H9 (cell line): ENCODE measurements at regions not wholly inside any gene's neighbourhood (a gene's known extent, or its start where the extent isn't known, plus 50 kb on each side); places are given as distances from the start of the nearest gene placed in this dataset.

Experiments used
- DNase-seq: peaks from one replicate; pipeline ENCODE4 v3.0.0-alpha.2; 2017
- H2AFZ ChIP-seq: one replicate; pipeline ENCODE4 v1.6.1; 2013; ENCODE audit warnings: mild to moderate bottlenecking, low read length, control low read depth, moderate library complexity
- H2AK5ac ChIP-seq: 2 replicates; pipeline ENCODE4 v1.6.1; 2013; ENCODE audit warnings: low read length, control low read depth, mixed read lengths; ENCODE audit not compliant: insufficient read length
- H2BK120ac ChIP-seq: one replicate; pipeline ENCODE4 v1.6.1; 2013; ENCODE audit warnings: low read depth, mild to moderate bottlenecking, low read length, control low read depth, inconsistent platforms; ENCODE audit not compliant: poor library complexity, severe bottlenecking
- H2BK12ac ChIP-seq: 2 replicates; pipeline ENCODE4 v1.6.1; 2013; ENCODE audit warnings: low read length, control low read depth, mixed read lengths, low read depth; ENCODE audit not compliant: insufficient read length
- H2BK15ac ChIP-seq: 2 replicates; pipeline ENCODE4 v1.6.1; 2013; ENCODE audit warnings: low read depth, low read length, control low read depth
- H2BK20ac ChIP-seq: one replicate; pipeline ENCODE4 v1.6.1; 2013; ENCODE audit warnings: low read depth, mild to moderate bottlenecking, low read length, control low read depth, inconsistent platforms; ENCODE audit not compliant: poor library complexity, severe bottlenecking
- H2BK5ac ChIP-seq: 2 replicates; pipeline ENCODE4 v1.6.1; 2013; ENCODE audit warnings: low read length, control low read depth, mixed read lengths; ENCODE audit not compliant: insufficient read length
- H3K14ac ChIP-seq: 2 replicates; pipeline ENCODE4 v1.6.1; 2013; ENCODE audit warnings: low read length, control low read depth; ENCODE audit not compliant: insufficient read depth
- H3K18ac ChIP-seq: 2 replicates; pipeline ENCODE4 v1.6.1; 2013; ENCODE audit warnings: low read depth, mild to moderate bottlenecking, mixed read lengths, low read length, control low read depth; ENCODE audit not compliant: insufficient read length
- H3K23ac ChIP-seq: 2 replicates; pipeline ENCODE4 v1.6.1; 2013; ENCODE audit warnings: low read length, control low read depth, mixed read lengths, low read depth; ENCODE audit not compliant: insufficient read length
- H3K23me2 ChIP-seq: 2 replicates; pipeline ENCODE4 v1.6.1; 2013; ENCODE audit warnings: low read depth, mild to moderate bottlenecking, mixed read lengths, low read length, control low read depth; ENCODE audit not compliant: insufficient read length, poor library complexity, severe bottlenecking
- H3K27ac ChIP-seq: 2 replicates; pipeline ENCODE4 v1.5.1; 2013; ENCODE audit warnings: low read length, control low read depth, mixed read lengths, low read depth; ENCODE audit not compliant: insufficient read length
- H3K27me3 ChIP-seq: 2 replicates; pipeline ENCODE4 v1.6.1; 2013; ENCODE audit warnings: low read length, control low read depth, inconsistent platforms; ENCODE audit not compliant: insufficient read depth
- H3K4ac ChIP-seq: 2 replicates; pipeline ENCODE4 v1.6.1; 2013; ENCODE audit warnings: low read depth, mild to moderate bottlenecking, control low read depth, inconsistent platforms, low read length, moderate library complexity
- H3K4me1 ChIP-seq: 2 replicates; pipeline ENCODE4 v1.6.1; 2013; ENCODE audit warnings: low read length, control low read depth, inconsistent platforms; ENCODE audit not compliant: insufficient read depth
- H3K4me2 ChIP-seq: 2 replicates; pipeline ENCODE4 v1.6.1; 2013; ENCODE audit warnings: low read length, control low read depth, mixed read lengths; ENCODE audit not compliant: insufficient read length, insufficient read depth
- H3K56ac ChIP-seq: 2 replicates; pipeline ENCODE4 v1.6.1; 2013; ENCODE audit warnings: low read depth, mild to moderate bottlenecking, mixed read lengths, low read length, control low read depth; ENCODE audit not compliant: insufficient read length
- H3K79me1 ChIP-seq: 2 replicates; pipeline ENCODE4 v1.6.1; 2013; ENCODE audit warnings: low read depth, mild to moderate bottlenecking, moderate library complexity, low read length, control low read depth, inconsistent platforms; ENCODE audit not compliant: insufficient read depth, poor library complexity, severe bottlenecking
- H3K79me2 ChIP-seq: 2 replicates; pipeline ENCODE4 v1.6.1; 2013; ENCODE audit warnings: low read length, control low read depth, inconsistent platforms; ENCODE audit not compliant: insufficient read depth
- H3K9ac ChIP-seq: 2 replicates; pipeline ENCODE4 v1.6.1; 2013; ENCODE audit warnings: low read length, control low read depth, mixed read lengths; ENCODE audit not compliant: insufficient read length; ENCODE audit errors: extremely low read depth
- H3K9me3 ChIP-seq: one replicate; pipeline ENCODE4 v1.6.1; 2013; ENCODE audit warnings: low read depth, low read length, inconsistent platforms; ENCODE audit not compliant: control insufficient read depth
- H3T11ph ChIP-seq: one replicate; pipeline ENCODE4 v1.6.1; 2013; ENCODE audit warnings: mild to moderate bottlenecking, low read length, control low read depth, inconsistent platforms
- H4K20me1 ChIP-seq: one replicate; pipeline ENCODE4 v1.6.1; 2013; ENCODE audit not compliant: control insufficient read depth, insufficient read length, insufficient read depth
- H4K5ac ChIP-seq: 2 replicates; pipeline ENCODE4 v1.6.1; 2013; ENCODE audit warnings: low read depth, mild to moderate bottlenecking, mixed read lengths, low read length, control low read depth; ENCODE audit not compliant: insufficient read length
- H4K8ac ChIP-seq: replicated peaks from 2 replicates; pipeline ENCODE4 v1.6.1; 2013; ENCODE audit warnings: low read length, control low read depth, mixed read lengths, low read depth; ENCODE audit not compliant: insufficient read length
- H4K91ac ChIP-seq: 2 replicates; pipeline ENCODE4 v1.6.1; 2013; ENCODE audit warnings: low read depth, mild to moderate bottlenecking, moderate library complexity, mixed read lengths, low read length, control low read depth; ENCODE audit not compliant: insufficient read length
- H3K27ac Mint-ChIP-seq, 3 experiments: 2 replicates in 2 of 3; 3 replicates in 1 of 3; pipeline ENCODE4 v1.8.0; 2020 to 2021; ENCODE audit warnings: mixed read lengths in 3 of 3, mild to moderate bottlenecking in 1 of 3, moderate library complexity in 1 of 3
- H3K27me3 Mint-ChIP-seq: 2 replicates; pipeline ENCODE4 v1.8.0; 2021; ENCODE audit warnings: low read depth, mild to moderate bottlenecking, moderate library complexity, mixed read lengths
- H3K36me3 Mint-ChIP-seq, 3 experiments: 2 replicates in 2 of 3; 3 replicates in 1 of 3; pipeline ENCODE4 v1.8.0; 2020 to 2021; ENCODE audit warnings: low read depth in 3 of 3, mixed read lengths in 3 of 3; ENCODE audit not compliant: insufficient read depth in 1 of 3
- H3K4me1 Mint-ChIP-seq, 2 experiments: 2 replicates each; pipeline ENCODE4 v1.8.0; 2020; ENCODE audit warnings: mixed read lengths in 2 of 2
- H3K4me3 Mint-ChIP-seq, 2 experiments: 2 replicates in 1 of 2; 3 replicates in 1 of 2; pipeline ENCODE4 v1.8.0; 2020 to 2021; ENCODE audit warnings: mild to moderate bottlenecking in 2 of 2, mixed read lengths in 2 of 2, moderate library complexity in 1 of 2
- H3K9me3 Mint-ChIP-seq, 2 experiments: 2 replicates in 1 of 2; 3 replicates in 1 of 2; pipeline ENCODE4 v1.8.0; 2020; ENCODE audit warnings: mild to moderate bottlenecking in 2 of 2, mixed read lengths in 2 of 2, moderate library complexity in 1 of 2
- CTCF ChIP-seq: fragments of 200-600 bp; sonication (generic); conservative IDR thresholded peaks from 3 replicates; pipeline ENCODE4 v1.8.0; 2021; ENCODE audit warnings: antibody characterized with exemption, mild to moderate bottlenecking
- WGBS: extraction: QIAGEN DNeasy Blood & Tissue Kit; methylation state at CpG from one replicate; pipeline ENCODE4 v1.1.7; 2013; ENCODE audit warnings: missing lambda C conversion rate, low lambda C conversion rate, mixed read lengths; ENCODE audit not compliant: insufficient read length; ENCODE audit errors: extremely low coverage; 5-methylcytosine and 5-hydroxymethylcytosine counted together

- Histone ChIP-seq H3K27me3 (no peaks in the 10 kb centered on the region), H2BK120ac (no peak overlapping the region), H3K14ac (no peak overlapping the region), H3K18ac (no peak overlapping the region), H3K4ac (no peak overlapping the region), H3K56ac (no peak overlapping the region), H2BK15ac (no peak overlapping the region), H4K8ac (no peak overlapping the region), H2BK12ac (no peak overlapping the region), H3K79me1 (no peaks in the 10 kb centered on the region), H2AFZ (no peak overlapping the region), H4K20me1 (no peaks in the 10 kb centered on the region), H3K27ac (no peak overlapping the region), H3K9me3 (no peaks in the 10 kb centered on the region), H4K5ac (no peak overlapping the region), H3K9ac (no peak overlapping the region), H3K4me2 (no peak overlapping the region), H3K79me2 (no peaks in the 10 kb centered on the region), H3K23me2 (no peaks in the 10 kb centered on the region), H2BK20ac (no peak overlapping the region), H3T11ph (no peak overlapping the region), H2AK5ac (no peak overlapping the region), H2BK5ac (no peak overlapping the region), H4K91ac (no peak overlapping the region), H3K23ac (no peak overlapping the region), H3K4me1 (no peaks in the 10 kb centered on the region; the same call in 1 of the 2 replicates)
- H3K27ac Mint-ChIP-seq, result no peak overlapping the region; a peak in 3 of 7 replicates
- no peak for TF ChIP-seq CTCF
- no peak overlapping the region for H3K4me3 Mint-ChIP-seq
- no peak for DNase-seq
- H3K36me3 Mint-ChIP-seq, result no peaks in the 10 kb centered on the region
- no CpG with 5 or more reads among the region's 11 CpGs for WGBS
- no peaks in the 10 kb centered on the region for H3K9me3 Mint-ChIP-seq
- H3K4me1 Mint-ChIP-seq, result peaks cover 4 to 5% of the 10 kb centered on the region in 2 experiments; a peak in 2 of 4 replicates
- H3K27me3 Mint-ChIP-seq, result no peaks in the 10 kb centered on the region
Observed at GRCh38 chr4:138796761-138797160, 218.8 kb upstream of the NOCT start.
